T-helper 17 cell (primary cell): ENCODE measurements at regions not wholly inside any gene's neighbourhood (a gene's known extent, or its start where the extent isn't known, plus 50 kb on each side); places are given as distances from the start of the nearest gene placed in this dataset.
"Not testable (repeated sequence)": the region's sequence is repeated elsewhere in the genome, so short reads cannot be mapped to it uniquely, and the experiment has no call there.

Experiments
- ATAC-seq: fragments of 150-1000 bp; cut with Tn5 transposase; 2 replicates; pipeline ENCODE4 v1.10.0; 2021; ENCODE audit warnings: mild to moderate bottlenecking, moderate library complexity
- DNase-seq, 3 donors: peaks; one replicate each; pipeline versions ENCODE4 v3.0.0 to v3.0.0-alpha.2; 2020 to 2021
- H3K9me3 ChIP-seq: one replicate; pipeline ENCODE4 v1.7.0; 2013; ENCODE audit warnings: low read length, mild to moderate bottlenecking; ENCODE audit not compliant: control insufficient read depth, poor library complexity, severe bottlenecking
- H3K27ac Mint-ChIP-seq: one replicate; pipeline ENCODE4 v1.8.0; 2022; ENCODE audit warnings: mild to moderate bottlenecking, moderate library complexity, mixed read lengths
- H3K27me3 Mint-ChIP-seq: one replicate; pipeline ENCODE4 v1.8.0; 2022; ENCODE audit warnings: mixed read lengths
- H3K36me3 Mint-ChIP-seq: one replicate; pipeline ENCODE4 v1.8.0; 2022; ENCODE audit warnings: low read depth, mixed read lengths
- H3K4me1 Mint-ChIP-seq: one replicate; pipeline ENCODE4 v1.8.0; 2022; ENCODE audit warnings: mild to moderate bottlenecking, mixed read lengths
- H3K4me3 Mint-ChIP-seq: one replicate; pipeline ENCODE4 v1.8.0; 2022; ENCODE audit warnings: mild to moderate bottlenecking, moderate library complexity, mixed read lengths

GRCh38 chr1:83457281-83457680, 541.7 kb downstream of the TTLL7 start:
- not testable (repeated sequence) for H3K27me3 Mint-ChIP-seq, H3K4me3 Mint-ChIP-seq, H3K36me3 Mint-ChIP-seq, DNase-seq, H3K27ac Mint-ChIP-seq, H3K4me1 Mint-ChIP-seq, ATAC-seq, H3K9me3 ChIP-seq

GRCh38 chr1:83455753-83456152, 543.2 kb downstream of the TTLL7 start:
- H3K36me3 Mint-ChIP-seq, H3K9me3 ChIP-seq, ATAC-seq, H3K4me3 Mint-ChIP-seq, H3K27me3 Mint-ChIP-seq, H3K4me1 Mint-ChIP-seq, DNase-seq, H3K27ac Mint-ChIP-seq: not testable (repeated sequence)

- H3K27ac Mint-ChIP-seq, DNase-seq, H3K9me3 ChIP-seq, H3K27me3 Mint-ChIP-seq, ATAC-seq, H3K4me3 Mint-ChIP-seq, H3K36me3 Mint-ChIP-seq, H3K4me1 Mint-ChIP-seq: not testable (repeated sequence)
These were observed 553.1 kb downstream of the TTLL7 start for GRCh38 chr1:83445873-83446272.

GRCh38 chr1:83442412-83442811, 556.5 kb downstream of the TTLL7 start:
- H3K27me3 Mint-ChIP-seq, DNase-seq, H3K9me3 ChIP-seq, ATAC-seq, H3K4me3 Mint-ChIP-seq, H3K27ac Mint-ChIP-seq, H3K36me3 Mint-ChIP-seq, H3K4me1 Mint-ChIP-seq: not testable (repeated sequence)

- H3K27ac Mint-ChIP-seq, H3K9me3 ChIP-seq, H3K4me1 Mint-ChIP-seq, DNase-seq, ATAC-seq, H3K36me3 Mint-ChIP-seq, H3K4me3 Mint-ChIP-seq, H3K27me3 Mint-ChIP-seq: not testable (repeated sequence)
These were observed 558.3 kb downstream of the TTLL7 start for GRCh38 chr1:83440586-83440985.

GRCh38 chr1:83440021-83440420, 558.9 kb downstream of the TTLL7 start:
- H3K27ac Mint-ChIP-seq, H3K4me1 Mint-ChIP-seq, H3K27me3 Mint-ChIP-seq, H3K36me3 Mint-ChIP-seq, H3K9me3 ChIP-seq, H3K4me3 Mint-ChIP-seq, ATAC-seq, DNase-seq: not testable (repeated sequence)

- H3K27ac Mint-ChIP-seq, H3K4me3 Mint-ChIP-seq, H3K9me3 ChIP-seq, H3K36me3 Mint-ChIP-seq, H3K27me3 Mint-ChIP-seq, H3K4me1 Mint-ChIP-seq, ATAC-seq, DNase-seq: not testable (repeated sequence)
These were observed 560.6 kb downstream of the TTLL7 start for GRCh38 chr1:83438316-83438715.

GRCh38 chr1:83435336-83435735, 563.6 kb downstream of the TTLL7 start:
- not testable (repeated sequence) for H3K27me3 Mint-ChIP-seq, DNase-seq, H3K9me3 ChIP-seq, H3K4me3 Mint-ChIP-seq, H3K27ac Mint-ChIP-seq, ATAC-seq, H3K36me3 Mint-ChIP-seq, H3K4me1 Mint-ChIP-seq

GRCh38 chr1:83427566-83427965, 571.4 kb downstream of the TTLL7 start:
- ATAC-seq, H3K27me3 Mint-ChIP-seq, H3K27ac Mint-ChIP-seq, H3K36me3 Mint-ChIP-seq, DNase-seq, H3K4me1 Mint-ChIP-seq, H3K9me3 ChIP-seq, H3K4me3 Mint-ChIP-seq: not testable (repeated sequence)

- H3K27me3 Mint-ChIP-seq, DNase-seq, H3K9me3 ChIP-seq, H3K4me3 Mint-ChIP-seq, H3K27ac Mint-ChIP-seq, ATAC-seq, H3K36me3 Mint-ChIP-seq, H3K4me1 Mint-ChIP-seq: not testable (repeated sequence)
These were observed 575.5 kb downstream of the TTLL7 start for GRCh38 chr1:83423382-83423781.

GRCh38 chr1:83418558-83418957, 580.4 kb downstream of the TTLL7 start:
- H3K4me1 Mint-ChIP-seq, result no peaks in the 10 kb centered on the region
- no peak overlapping the region for H3K27ac Mint-ChIP-seq

GRCh38 chr1:83413839-83414107, 585.2 kb downstream of the TTLL7 start:
- H3K9me3 ChIP-seq, DNase-seq, H3K36me3 Mint-ChIP-seq, H3K4me3 Mint-ChIP-seq, ATAC-seq, H3K4me1 Mint-ChIP-seq, H3K27ac Mint-ChIP-seq, H3K27me3 Mint-ChIP-seq: not testable (repeated sequence)

More at GRCh38 chr1:83418558-83418957, 580.4 kb downstream of the TTLL7 start:
- ATAC-seq (no peak), DNase-seq (no peak)
- H3K4me3 Mint-ChIP-seq, result no peak overlapping the region
- H3K36me3 Mint-ChIP-seq, result no peaks in the 10 kb centered on the region
- H3K27me3 Mint-ChIP-seq, result no peaks in the 10 kb centered on the region
- H3K9me3 ChIP-seq, result no peaks in the 10 kb centered on the region

- not testable (repeated sequence) for H3K27me3 Mint-ChIP-seq, DNase-seq, H3K27ac Mint-ChIP-seq, ATAC-seq, H3K4me3 Mint-ChIP-seq, H3K36me3 Mint-ChIP-seq, H3K9me3 ChIP-seq, H3K4me1 Mint-ChIP-seq
These were observed 588.1 kb downstream of the TTLL7 start for GRCh38 chr1:83410746-83411413.

- not testable (repeated sequence) for H3K36me3 Mint-ChIP-seq, H3K27ac Mint-ChIP-seq, H3K27me3 Mint-ChIP-seq, H3K4me3 Mint-ChIP-seq, ATAC-seq, DNase-seq, H3K9me3 ChIP-seq, H3K4me1 Mint-ChIP-seq
These were observed 592.1 kb downstream of the TTLL7 start for GRCh38 chr1:83406693-83407371.
